HG02852 (cell line): ENCODE measurements at regions not wholly inside any gene's neighbourhood (a gene's known extent, or its start where the extent isn't known, plus 50 kb on each side); places are given as distances from the start of the nearest gene placed in this dataset.
"Not testable (repeated sequence)": the region's sequence is repeated elsewhere in the genome, so short reads cannot be mapped to it uniquely, and the experiment has no call there.

Experiments used
- ATAC-seq: cut with Tn5 transposase; IDR thresholded peaks from one replicate; pipeline ENCODE4 v1.9.1; 2021; ENCODE audit warnings: mild to moderate bottlenecking, moderate library complexity; ENCODE audit not compliant: unreplicated experiment

DNA sequence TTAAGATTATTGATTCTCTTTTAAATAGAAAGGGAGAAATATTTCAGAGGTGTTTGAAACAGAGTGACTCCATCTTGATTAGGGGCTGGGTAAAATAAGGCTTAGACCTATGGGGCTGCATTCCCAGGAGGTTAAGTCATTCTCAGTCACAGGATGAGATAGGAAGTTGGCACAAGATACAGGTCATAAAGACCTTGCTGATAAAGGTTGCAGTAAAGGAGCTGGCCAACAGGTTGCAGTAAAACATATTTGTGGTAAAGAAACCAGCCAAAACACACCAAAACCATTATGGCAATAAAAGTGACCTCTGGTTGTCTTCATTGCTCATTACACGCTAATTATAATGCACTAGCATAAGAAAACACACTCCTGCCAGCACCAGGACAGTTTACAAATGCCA, 165.0 kb downstream of the SPIN4 start:
- ATAC-seq, result no peak

DNA sequence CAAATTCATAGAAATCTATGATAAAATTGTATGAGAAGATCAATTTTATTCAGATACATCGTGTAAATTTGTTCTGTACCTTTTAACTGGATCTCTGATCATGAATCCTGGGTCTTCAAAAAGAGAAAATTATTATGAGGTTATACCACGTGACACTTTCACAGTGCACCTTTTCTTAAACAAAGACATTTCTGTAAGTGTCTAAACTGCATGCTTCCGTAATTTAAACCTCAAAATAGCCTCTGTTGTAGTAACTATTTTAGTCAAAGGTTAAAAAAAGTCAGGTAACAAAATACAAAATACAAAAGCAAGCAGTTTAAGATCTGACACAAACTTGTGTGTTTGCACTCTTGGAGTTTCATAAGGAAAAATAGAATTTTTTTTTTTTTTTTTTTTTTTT, 171.3 kb downstream of the SPIN4 start:
- peak; percentile 51 for ATAC-seq

DNA sequence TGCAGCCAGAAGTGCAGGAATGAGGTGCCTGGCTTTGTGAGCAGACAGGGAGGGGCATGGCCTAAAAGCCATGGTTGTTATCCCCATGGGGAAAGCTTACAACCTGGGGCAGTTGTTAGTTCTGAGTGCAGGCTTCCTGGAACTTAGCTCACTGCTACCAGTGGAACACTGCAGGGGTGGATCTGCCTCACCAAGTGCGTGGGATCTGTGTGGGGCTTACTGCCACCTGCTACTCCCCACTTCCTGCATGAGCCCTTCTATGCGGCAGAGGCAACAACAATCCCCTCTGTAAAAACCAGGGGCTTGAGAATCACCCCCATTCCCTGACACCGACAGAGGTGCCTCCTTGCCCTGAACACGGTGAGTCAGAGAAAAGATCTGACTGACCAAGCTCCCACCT, 174.6 kb downstream of the SPIN4 start:
- ATAC-seq, result not testable (repeated sequence)

DNA sequence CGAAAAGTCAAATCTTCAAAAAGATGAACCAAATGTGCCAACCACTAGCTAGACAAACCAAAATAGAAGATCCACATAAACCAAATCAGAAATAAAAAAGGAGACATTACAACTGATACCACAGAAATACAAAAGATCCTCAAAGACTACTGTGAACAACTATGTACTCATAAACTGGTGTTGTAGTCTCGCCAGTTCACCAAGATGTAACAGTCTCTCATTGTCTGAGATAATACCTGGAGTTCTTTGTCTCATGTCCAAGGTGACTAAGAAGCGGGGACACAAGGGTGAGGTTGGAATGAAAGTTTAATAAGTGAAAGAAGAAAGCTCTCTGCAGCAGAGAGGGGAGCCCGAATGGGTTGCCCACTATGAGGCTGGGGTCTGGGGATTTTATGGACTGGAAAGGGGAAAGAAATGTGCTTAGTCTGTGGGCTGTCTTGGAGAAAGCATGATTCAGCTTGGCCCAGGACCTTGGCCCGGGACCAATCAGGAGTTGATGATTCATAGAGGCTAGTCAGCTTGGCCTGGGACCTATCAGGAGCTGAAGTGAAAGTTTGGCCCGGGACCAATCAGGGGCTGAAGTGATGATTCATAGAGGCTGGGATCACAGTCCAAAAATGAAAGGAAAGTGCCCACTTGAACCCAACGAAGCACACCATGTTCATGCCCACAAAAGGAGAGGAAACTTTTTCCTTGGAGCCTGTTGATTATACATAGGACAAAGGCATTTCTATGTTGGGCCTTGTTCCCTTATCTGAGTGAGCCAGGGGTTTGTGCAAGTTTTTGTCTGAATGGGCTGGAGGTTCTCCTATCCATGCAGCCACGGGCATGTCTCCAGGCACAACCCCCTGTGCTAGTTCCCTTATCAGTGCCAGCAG, 177.1 kb downstream of the SPIN4 start:
- not testable (repeated sequence) for ATAC-seq

DNA sequence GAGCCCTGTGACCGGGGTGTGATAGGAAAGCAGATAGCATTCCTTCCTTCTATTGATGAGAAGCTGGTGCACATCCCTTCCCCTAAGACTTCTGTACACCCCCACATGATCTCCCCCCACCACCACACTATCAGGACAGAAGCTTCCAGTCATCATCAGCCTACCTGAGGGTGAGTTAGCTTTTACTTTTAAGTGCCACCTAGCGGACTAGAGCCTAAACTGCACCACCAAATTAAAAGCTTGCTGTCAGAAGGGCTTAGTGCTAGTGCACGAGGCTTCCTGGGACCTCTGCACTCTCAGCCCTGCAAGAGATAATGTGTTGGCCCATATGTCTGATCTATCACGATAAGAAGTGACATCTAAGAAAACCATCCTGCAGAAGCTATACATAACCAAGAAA, 181.7 kb downstream of the SPIN4 start:
- ATAC-seq, result peak; percentile 69

DNA sequence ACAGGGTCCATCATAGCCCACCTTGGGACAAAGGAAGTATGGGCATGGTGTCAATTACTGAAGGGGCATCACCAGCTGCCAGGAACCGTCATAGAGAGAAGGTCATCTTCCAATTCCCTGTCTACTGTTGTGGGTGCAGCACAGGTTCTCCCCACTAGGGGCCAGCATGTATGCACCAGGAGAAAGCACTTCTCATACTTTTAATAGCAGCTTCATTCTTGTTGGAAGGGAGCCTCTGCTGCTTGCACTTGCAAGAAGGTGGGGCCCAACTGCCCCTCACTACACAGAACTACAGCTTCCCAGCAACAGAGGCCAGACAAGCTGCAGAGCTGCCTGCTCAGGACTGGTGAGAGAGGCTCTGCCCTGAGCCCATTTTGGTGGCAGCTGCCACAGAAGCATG, 182.2 kb downstream of the SPIN4 start:
- peak; percentile 52 for ATAC-seq

DNA sequence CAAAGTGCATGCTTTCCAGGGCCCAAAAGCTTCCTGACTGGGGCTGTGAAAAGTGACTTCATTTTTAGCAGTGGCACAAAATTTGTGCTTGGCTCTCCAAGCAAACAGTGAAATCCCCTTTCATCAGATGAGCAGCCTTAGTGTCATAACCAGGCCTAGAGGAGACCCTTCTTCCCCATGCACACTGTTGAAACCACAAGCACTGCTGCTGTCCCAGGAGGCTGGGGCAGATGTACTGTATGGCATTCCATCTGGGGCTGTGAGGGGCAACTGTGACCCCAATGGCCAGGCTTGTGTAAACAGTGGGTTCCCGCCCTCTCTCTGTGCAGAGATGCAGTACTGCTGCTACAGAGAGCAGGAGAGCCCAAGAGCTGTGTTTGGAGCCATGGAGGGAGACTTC, 184.1 kb downstream of the SPIN4 start:
- ATAC-seq, result not testable (repeated sequence)

DNA sequence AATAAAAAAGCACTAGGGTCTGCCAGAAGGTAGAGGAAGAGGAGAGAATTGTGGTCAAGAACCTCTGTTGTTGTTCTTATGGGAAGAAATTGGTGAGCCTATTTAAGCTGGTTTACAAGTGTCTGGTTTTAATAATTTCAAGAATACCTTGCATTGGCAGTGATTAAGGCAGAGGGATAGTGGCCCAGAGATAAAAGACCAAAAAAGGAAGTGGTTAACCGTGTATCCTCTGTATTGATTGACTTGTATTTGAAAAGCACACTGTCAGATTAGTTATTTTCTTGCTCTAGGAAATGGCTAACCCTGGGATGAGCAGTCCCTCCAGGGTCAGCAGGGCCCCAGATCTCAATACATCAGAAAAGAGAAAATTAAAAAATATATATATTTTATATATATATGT, 190.1 kb downstream of the SPIN4 start:
- not testable (repeated sequence) for ATAC-seq

DNA sequence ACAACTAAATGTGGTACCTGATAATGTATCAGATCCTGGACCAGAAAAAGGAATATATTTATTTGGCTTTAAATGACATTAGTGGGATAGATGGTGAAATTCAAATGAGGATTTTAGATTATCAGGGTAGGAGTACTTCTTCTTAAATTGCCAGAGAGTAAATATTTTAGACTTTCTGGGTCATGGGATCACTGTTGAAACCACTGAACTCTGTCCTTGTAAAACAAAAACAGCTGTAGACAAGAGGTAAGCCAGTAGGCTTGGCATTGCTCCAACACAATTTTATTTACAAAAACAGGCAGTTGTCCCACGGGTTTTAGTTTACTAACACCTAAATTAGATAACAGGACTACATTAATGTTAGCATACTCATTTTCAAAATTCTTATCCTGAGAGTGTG, 190.8 kb downstream of the SPIN4 start:
- not testable (repeated sequence) for ATAC-seq

DNA sequence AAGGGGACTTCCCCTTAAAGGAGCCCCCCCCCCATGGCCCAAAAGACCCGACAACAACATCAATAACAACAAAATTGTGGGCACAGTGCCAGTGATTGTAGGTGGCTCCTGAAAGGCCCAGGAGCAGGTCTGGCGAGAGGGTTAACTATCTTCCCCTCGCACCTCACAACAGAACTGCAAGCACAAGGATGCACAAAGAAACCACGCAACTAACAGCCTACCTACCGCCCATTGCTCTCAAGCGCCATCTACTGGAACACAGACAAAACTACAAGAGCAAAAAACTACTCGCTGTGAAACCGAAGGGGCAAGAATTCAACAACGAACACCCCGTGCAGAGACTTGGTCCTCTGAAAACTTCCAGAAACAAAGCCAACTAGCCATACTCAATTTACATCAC, 205.6 kb downstream of the SPIN4 start:
- not testable (repeated sequence) for ATAC-seq

DNA sequence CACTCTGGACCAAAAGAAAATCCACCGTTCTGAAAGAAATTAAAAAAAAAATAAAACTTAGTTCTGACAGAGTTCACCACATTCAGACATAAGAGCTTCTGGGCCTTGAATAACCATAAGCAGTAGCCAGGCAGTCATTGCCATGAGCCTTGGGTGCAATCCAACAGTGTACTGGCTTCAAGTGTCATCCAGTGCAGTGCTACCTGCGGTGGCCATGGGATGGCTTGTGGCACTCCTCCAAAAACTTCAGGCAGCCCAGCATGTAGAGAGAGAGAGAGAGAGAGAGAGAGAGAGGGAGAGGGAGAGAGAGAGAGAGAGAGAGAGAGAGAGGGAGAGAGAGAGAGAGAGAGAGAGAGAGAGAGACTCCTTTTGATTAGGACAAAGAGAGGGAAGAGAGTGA, 208.5 kb downstream of the SPIN4 start:
- not testable (repeated sequence) for ATAC-seq

DNA sequence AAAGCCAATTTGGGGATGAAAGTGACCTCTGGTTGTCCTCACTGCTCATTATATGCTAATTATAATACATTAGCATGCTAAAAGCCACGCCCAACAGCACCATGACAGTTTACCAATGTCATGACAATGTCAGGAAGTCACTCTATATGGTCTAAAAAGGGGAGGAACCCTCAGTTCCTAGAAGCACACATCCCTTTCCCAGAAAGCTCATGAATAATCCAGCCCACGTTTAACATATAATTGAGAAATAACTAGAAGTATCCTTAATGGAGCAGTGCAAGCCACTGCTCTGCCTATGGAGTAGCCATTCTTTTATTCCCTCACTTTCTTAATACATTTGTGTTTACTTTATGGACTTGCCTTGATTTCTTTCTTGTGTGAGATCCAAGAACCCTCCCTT, 215.3 kb downstream of the SPIN4 start:
- not testable (repeated sequence) for ATAC-seq

DNA sequence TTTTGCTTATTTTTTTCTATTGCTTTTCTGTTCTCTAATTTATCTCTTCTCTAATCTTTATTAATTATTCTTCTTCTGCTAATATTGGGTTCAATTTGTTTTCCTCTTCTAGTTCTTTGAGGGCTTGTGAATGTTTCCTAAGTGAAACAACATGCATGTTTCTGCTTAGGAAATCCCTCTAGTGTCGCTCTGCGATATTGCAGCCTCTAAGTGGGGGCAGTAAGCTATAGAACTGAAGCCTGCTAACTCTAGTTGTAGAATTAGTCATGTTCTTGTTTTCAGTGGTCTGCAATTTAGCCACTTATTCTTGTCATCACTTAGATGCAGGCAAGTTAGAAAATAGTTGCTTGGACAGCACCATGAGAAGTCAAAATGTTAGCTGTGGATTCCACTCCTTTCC, 222.6 kb downstream of the SPIN4 start:
- ATAC-seq, result peak; percentile 96

DNA sequence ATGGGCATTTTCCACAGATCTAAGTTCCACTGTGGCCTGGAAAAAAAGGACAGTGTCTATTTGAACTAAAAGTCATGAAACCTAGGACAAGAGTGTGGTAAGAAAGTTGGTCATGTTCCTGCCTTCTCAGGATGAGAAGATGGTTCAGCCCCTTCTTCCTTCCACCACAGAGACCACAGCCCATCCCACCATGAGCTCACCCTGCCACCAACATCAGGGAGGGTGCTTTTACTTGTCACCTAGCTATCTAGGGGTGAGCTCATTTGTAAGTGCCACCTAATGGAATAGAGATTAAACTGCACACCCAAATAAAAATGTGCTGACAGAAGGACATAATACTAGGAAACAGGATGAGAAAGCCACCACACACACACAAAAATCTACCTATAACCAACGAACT, 235.9 kb downstream of the SPIN4 start:
- no peak for ATAC-seq

DNA sequence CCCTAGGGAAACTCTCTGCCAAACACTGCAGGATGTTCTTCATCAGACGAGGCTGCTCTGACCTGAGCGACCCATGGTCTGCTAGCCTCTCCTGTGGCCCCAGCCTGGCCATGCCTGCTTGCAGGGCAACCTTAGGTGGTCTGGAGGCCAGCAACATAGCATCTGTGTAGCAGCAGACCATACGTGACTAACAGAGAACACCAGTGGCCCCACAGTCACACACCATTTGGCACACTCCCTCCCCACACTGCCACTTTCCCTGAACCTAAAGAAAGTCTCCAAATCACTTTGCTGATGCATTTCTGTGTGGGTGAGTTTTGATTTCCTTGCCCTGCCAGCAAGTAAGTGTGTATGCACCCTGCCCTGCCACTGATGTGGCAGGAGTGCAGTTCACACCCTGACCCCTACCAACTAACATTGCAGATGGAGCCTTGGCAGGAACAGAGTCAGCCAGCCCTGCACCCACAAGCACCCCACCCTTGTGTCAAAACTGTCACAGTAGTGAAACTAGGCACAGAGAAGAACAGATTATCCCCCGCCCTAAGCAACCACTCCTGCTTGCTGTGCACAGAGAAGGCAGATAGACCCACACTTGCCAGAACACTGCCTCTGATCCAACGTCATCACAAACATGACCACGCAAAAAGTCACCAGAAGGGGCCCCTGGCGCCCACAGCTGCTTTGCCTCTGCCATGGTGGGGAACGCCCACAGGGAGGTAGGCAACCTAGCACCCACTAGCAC, 249.1 kb downstream of the SPIN4 start:
- ATAC-seq, result no peak

DNA sequence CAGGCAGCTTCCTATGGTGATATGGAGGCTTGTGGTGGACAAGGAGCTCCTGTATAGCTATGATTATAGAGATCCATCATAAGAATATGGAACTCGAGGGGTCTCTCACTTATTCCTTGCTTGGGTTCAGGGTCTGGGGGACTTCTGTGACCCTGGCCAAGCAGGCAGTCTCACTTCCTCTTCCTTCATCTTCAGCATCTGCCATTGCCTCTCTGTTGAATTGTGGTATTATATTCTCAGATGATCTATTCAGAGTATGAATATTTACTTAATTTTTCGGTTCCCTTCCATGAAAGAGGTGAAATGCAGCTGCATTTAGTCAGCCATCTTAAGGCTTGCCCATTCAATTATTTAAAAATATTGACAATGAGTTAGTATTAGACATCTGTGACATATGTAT, 292.9 kb downstream of the SPIN4 start:
- ATAC-seq, result no peak

DNA sequence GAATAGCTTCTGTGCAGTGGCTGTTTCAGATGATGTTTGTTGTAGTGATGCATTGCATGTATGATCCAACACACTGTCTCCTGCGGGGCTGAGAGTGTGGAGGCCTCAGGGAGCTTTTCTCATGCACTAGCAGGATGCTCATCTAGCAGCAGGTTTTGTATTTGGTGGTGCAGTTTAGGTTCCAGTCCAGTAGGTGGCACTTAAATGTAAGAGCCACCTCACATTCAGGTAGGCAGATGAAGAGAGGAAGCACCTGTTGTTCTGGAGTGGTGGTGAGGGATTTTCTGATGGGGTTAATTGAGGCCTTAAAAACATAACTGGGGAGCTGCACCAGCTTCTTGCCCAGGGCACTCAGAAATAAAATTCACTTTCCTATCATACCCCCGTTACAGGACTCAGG, 300.9 kb downstream of the SPIN4 start:
- no peak for ATAC-seq

DNA sequence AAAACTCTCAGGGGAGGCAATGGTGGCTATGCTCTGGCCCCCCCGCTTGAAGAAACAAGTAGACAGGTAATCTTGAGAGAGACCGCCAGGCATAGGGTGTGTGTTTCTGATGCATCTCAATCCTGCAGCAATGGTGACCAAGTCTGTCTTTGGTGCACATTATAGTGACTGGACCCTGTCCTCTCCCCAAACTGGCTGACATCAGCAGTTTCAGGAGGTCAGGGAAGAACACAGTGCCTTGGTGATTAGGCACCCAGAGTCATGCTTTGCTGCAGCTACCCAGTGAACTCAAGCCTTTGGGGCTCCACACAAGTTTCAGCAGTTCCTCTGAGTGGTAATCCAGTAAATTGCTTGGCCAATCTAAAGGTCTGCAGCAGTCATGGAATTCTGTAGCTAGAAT, 318.3 kb downstream of the SPIN4 start:
- no peak for ATAC-seq

DNA sequence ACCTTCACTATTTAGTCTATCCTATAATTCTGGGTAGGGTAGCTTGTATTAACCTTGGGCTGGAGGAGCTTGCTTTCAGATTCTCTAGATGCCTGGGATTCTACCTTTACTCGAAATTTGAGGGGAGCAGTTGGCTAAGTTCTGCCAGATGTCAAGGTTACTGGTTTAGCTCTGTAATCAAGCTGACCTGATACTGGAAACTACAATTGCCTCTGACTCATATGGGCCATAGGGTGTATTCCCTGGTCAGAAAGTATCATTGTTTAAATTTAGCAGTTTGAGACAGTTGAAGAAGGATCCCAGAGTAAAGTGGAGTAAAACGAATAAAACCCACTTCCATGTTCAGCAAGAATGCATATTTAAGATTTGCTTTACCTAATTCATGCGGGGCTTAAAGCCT, 337.6 kb downstream of the SPIN4 start:
- no peak for ATAC-seq

DNA sequence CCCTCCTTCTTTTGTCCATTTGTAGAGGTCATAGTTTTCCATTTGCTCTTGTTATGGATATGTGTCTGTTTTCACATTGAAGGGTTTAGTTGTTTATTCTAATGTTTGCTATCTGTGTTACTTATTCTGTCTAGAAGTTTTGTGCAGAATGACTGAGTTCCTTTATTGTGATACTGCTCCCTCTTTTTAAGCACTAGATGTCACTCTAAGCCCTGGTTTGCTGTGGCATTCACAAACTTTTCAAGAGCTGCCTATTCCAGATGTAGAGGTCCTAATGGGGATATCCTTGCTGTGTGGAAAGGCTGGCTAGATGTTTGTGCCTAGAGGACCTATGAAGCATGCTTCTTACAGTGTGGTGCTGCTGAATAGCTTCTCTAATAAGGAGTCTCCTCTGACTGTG, 338.6 kb downstream of the SPIN4 start:
- ATAC-seq, result no peak

DNA sequence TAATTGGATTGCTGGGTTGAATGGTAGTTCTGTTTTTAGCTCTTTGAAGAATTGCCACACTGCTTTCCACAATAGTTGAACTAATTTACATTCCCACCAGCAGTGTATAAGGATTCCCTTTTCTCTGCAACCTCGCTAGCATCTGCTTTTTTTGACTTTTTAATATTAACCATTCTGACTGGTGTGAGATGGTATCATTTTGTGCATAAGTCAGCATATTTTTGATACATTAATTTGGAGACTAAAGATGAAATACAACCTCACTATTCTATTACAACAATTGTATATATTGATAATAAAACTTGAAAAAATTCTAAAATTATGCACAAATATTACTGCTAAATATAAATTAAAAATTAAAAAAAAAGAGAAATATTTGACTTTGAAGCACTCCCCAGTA, 350.9 kb downstream of the SPIN4 start:
- ATAC-seq, result not testable (repeated sequence)
